HEK293 (cell line): ENCODE measurements at regions not wholly inside any gene's neighbourhood (a gene's known extent, or its start where the extent isn't known, plus 50 kb on each side); places are given as distances from the start of the nearest gene placed in this dataset.

Experiments used
- CTCF ChIA-PET: fragments of 350-600 bp; formaldehyde crosslinking; extraction: SDS; loops from one replicate; lab custom pipeline; 2021; ENCODE audit warnings: antibody characterized with exemption; lab: Yijun Ruan, JAX
- POLR2A ChIA-PET: fragments of 300-600 bp; formaldehyde crosslinking; extraction: SDS; loops from one replicate; lab custom pipeline; 2020; ENCODE audit warnings: antibody characterized with exemption, inconsistent platforms; lab: Yijun Ruan, JAX
- H3K27ac ChIP-seq: fragments of 200-500 bp; sonication (Bioruptor generic); 2 replicates; pipeline ENCODE4 v1.5.1; 2014; ENCODE audit warnings: low read depth, low read length, control low read depth, inconsistent platforms; ENCODE audit errors: extremely low read depth
- H3K36me3 ChIP-seq, 2 experiments: fragments of 200-500 bp in 1 of 2; sonication (Bioruptor generic) in 1 of 2; 1 replicate in 1 of 2; 2 replicates in 1 of 2; pipeline ENCODE4 v1.5.1; 2014 to 2017; ENCODE audit warnings: inconsistent platforms in 2 of 2, low read length in 2 of 2; ENCODE audit not compliant: control insufficient read depth in 2 of 2, insufficient read depth in 1 of 2
- H3K4me1 ChIP-seq: fragments of 200-500 bp; sonication (Bioruptor generic); 2 replicates; pipeline ENCODE4 v1.5.1; 2014; ENCODE audit warnings: mild to moderate bottlenecking, low read length, inconsistent platforms; ENCODE audit not compliant: control insufficient read depth, insufficient read depth
- H3K4me3 ChIP-seq: 2 replicates; pipeline ENCODE4 v1.5.1; 2011; ENCODE audit warnings: low read depth, mild to moderate bottlenecking, control low read depth, low read length, moderate library complexity
- H3K9me3 ChIP-seq: fragments of 200-500 bp; sonication (Bioruptor generic); 2 replicates; pipeline ENCODE4 v1.5.1; 2014; ENCODE audit warnings: low read depth, low read length, inconsistent platforms; ENCODE audit not compliant: control insufficient read depth, insufficient read depth
- KLF16 ChIP-seq: fragments of 450-650 bp; formaldehyde crosslinking; IDR thresholded peaks from 2 replicates; pipeline ENCODE4 v1.5.1; 2017; ENCODE audit warnings: missing biosample characterization, missing genetic modification characterization
- PRDM4 ChIP-seq: fragments of 450-650 bp; formaldehyde crosslinking; IDR thresholded peaks from 2 replicates; pipeline ENCODE4 v1.5.1; 2017; ENCODE audit warnings: missing biosample characterization, missing genetic modification characterization
- TRIM28 ChIP-seq: IDR thresholded peaks from 2 replicates; pipeline ENCODE4 v1.6.1; 2011; ENCODE audit warnings: low read length, control low read depth, borderline replicate concordance
- ZBTB7A ChIP-seq: fragments of 450-650 bp; formaldehyde crosslinking; IDR thresholded peaks from 2 replicates; pipeline ENCODE4 v1.5.1; 2016; ENCODE audit warnings: low read depth, missing biosample characterization, missing genetic modification characterization
- ZNF146 ChIP-seq: fragments of 450-650 bp; formaldehyde crosslinking; IDR thresholded peaks from 2 replicates; pipeline ENCODE4 v1.5.1; 2016; ENCODE audit warnings: missing biosample characterization, missing genetic modification characterization
- ZNF155 ChIP-seq: fragments of 450-650 bp; formaldehyde crosslinking; IDR thresholded peaks from 2 replicates; pipeline ENCODE4 v1.5.1; 2016; ENCODE audit warnings: missing biosample characterization, missing genetic modification characterization
- ZNF184 ChIP-seq: fragments of 450-650 bp; IDR thresholded peaks from 2 replicates; pipeline ENCODE4 v1.5.1; 2018; ENCODE audit warnings: missing biosample characterization, mild to moderate bottlenecking, missing genetic modification characterization
- ZNF221 ChIP-seq: fragments of 450-650 bp; formaldehyde crosslinking; IDR thresholded peaks from 2 replicates; pipeline ENCODE4 v1.5.1; 2017; ENCODE audit warnings: missing biosample characterization, missing genetic modification characterization, borderline replicate concordance
- ZNF24 ChIP-seq: fragments of 450-650 bp; formaldehyde crosslinking; IDR thresholded peaks from 2 replicates; pipeline ENCODE4 v1.5.1; 2016; ENCODE audit warnings: missing biosample characterization, missing genetic modification characterization
- ZNF449 ChIP-seq: fragments of 450-650 bp; formaldehyde crosslinking; IDR thresholded peaks from 2 replicates; pipeline ENCODE4 v1.5.1; 2017; ENCODE audit warnings: missing biosample characterization, mild to moderate bottlenecking, missing genetic modification characterization, moderate library complexity
- ZNF518A ChIP-seq: fragments of 450-650 bp; formaldehyde crosslinking; conservative IDR thresholded peaks from 2 replicates; pipeline ENCODE4 v1.5.1; 2016; ENCODE audit warnings: low read depth, missing biosample characterization, missing genetic modification characterization
- ZNF585B ChIP-seq: fragments of 450-650 bp; formaldehyde crosslinking; IDR thresholded peaks from 2 replicates; pipeline ENCODE4 v1.5.1; 2016; ENCODE audit warnings: missing biosample characterization, missing genetic modification characterization
- ZNF600 ChIP-seq: fragments of 450-650 bp; formaldehyde crosslinking; IDR thresholded peaks from 2 replicates; pipeline ENCODE4 v1.5.1; 2016; ENCODE audit warnings: missing biosample characterization, missing genetic modification characterization
- ZNF639 ChIP-seq: fragments of 450-650 bp; formaldehyde crosslinking; IDR thresholded peaks from 2 replicates; pipeline ENCODE4 v1.5.1; 2016; ENCODE audit warnings: missing biosample characterization, missing genetic modification characterization
- ZNF785 ChIP-seq: fragments of 450-650 bp; formaldehyde crosslinking; IDR thresholded peaks from 2 replicates; pipeline ENCODE4 v1.5.1; 2016; ENCODE audit warnings: missing biosample characterization, missing genetic modification characterization
- ZSCAN18 ChIP-seq: fragments of 450-650 bp; formaldehyde crosslinking; IDR thresholded peaks from 2 replicates; pipeline ENCODE4 v1.5.1; 2016; ENCODE audit warnings: missing biosample characterization, missing genetic modification characterization
- ZSCAN4 ChIP-seq: fragments of 450-650 bp; formaldehyde crosslinking; IDR thresholded peaks from 2 replicates; pipeline ENCODE4 v1.5.1; 2017; ENCODE audit warnings: missing biosample characterization, missing genetic modification characterization

GRCh38 chr4:181077341-181077740 is 1165.9 kb upstream of the TENM3 start:
- ChIA-PET CTCF (no interaction called here), POLR2A (no interaction called here)
- H3K4me3 ChIP-seq, result no peak overlapping the region

More at GRCh38 chr4:181077341-181077740, 1165.9 kb upstream of the TENM3 start:
- no peaks in the 10 kb centered on the region for H3K4me1 ChIP-seq
- H3K9me3 ChIP-seq, result no peaks in the 10 kb centered on the region
- TF ChIP-seq ZNF146 (no peak), ZNF785 (tag by site-specific recombination) (no peak), KLF16 (no peak), ZNF221 (tag by site-specific recombination) (no peak), ZNF639 (no peak), ZSCAN4 (tag by site-specific recombination) (no peak), ZNF24 (tag by site-specific recombination) (no peak), ZBTB7A (tag by site-specific recombination) (no peak), ZNF585B (tag by site-specific recombination) (no peak), ZNF449 (no peak), ZNF184 (tag by site-specific recombination) (no peak), ZNF155 (tag by site-specific recombination) (no peak), ZNF518A (no peak), ZSCAN18 (tag by site-specific recombination) (no peak), PRDM4 (tag by site-specific recombination) (no peak), TRIM28 (no peak), ZNF600 (no peak)
- TF ChIP-seq, all 188 proteins: peak for 0
- no peaks in the 10 kb centered on the region for H3K36me3 ChIP-seq
- H3K27ac ChIP-seq, result no peak overlapping the region
